Neural cell (in vitro differentiated cells): ENCODE measurements at regions not wholly inside any gene's neighbourhood (a gene's known extent, or its start where the extent isn't known, plus 50 kb on each side); places are given as distances from the start of the nearest gene placed in this dataset.

Source experiments
- EP300 ChIP-seq: fragments of 450-650 bp; conservative IDR thresholded peaks from 2 replicates; pipeline ENCODE4 v1.6.1; 2014; ENCODE audit warnings: antibody characterized with exemption, mild to moderate bottlenecking, moderate library complexity; ENCODE audit not compliant: poor library complexity, severe bottlenecking
- POLR2AphosphoS5 ChIP-seq: IDR thresholded peaks from 2 replicates; pipeline ENCODE4 v1.6.1; 2012
- TF ChIP-seq, protein P1 (sequence below): fragments of 450-650 bp; IDR thresholded peaks from 2 replicates; pipeline ENCODE4 v1.5.1; 2014; ENCODE audit warnings: antibody characterized with exemption, mild to moderate bottlenecking, moderate library complexity; ENCODE audit not compliant: poor library complexity, severe bottlenecking

DNA sequence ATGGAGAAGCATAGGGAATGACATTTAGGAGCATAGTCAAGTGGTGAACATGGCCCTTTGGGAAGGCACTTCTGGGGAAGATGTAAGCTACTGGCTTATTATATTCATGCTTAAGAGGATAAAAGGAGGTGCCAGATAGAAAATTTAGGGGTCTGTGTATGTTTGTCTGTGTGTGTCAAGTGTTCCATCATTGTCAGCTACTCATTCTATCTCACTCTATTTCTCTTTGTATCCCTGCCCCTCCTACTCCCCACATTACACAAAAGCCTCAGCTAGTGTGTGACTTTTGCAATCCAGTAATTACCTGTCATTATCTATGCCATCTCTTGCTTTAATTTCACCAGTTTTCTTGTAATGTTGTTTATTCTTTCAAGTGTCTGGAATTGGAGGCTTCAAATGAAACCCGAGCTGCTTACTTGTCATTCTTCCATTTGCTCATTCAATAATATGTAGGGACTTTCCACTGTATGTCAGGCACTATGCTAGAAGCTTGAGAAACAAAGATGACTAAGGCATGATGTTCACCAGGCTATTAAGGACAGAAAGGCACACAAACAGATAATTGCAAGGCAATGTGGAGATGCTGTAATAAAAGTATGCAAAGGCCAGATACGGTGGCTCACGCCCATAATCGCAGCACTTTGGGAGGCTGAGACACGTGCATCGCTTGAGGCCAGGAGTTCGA is 229.8 kb upstream of the TEX13C start:
- TF ChIP-seq, protein P1, sequence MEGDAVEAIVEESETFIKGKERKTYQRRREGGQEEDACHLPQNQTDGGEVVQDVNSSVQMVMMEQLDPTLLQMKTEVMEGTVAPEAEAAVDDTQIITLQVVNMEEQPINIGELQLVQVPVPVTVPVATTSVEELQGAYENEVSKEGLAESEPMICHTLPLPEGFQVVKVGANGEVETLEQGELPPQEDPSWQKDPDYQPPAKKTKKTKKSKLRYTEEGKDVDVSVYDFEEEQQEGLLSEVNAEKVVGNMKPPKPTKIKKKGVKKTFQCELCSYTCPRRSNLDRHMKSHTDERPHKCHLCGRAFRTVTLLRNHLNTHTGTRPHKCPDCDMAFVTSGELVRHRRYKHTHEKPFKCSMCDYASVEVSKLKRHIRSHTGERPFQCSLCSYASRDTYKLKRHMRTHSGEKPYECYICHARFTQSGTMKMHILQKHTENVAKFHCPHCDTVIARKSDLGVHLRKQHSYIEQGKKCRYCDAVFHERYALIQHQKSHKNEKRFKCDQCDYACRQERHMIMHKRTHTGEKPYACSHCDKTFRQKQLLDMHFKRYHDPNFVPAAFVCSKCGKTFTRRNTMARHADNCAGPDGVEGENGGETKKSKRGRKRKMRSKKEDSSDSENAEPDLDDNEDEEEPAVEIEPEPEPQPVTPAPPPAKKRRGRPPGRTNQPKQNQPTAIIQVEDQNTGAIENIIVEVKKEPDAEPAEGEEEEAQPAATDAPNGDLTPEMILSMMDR, result no peak
- TF ChIP-seq POLR2AphosphoS5, result no peak
- no peak for TF ChIP-seq EP300
